ENCODE measurements at regions not wholly inside any gene's neighbourhood (a gene's known extent, or its start where the extent isn't known, plus 50 kb on each side); places are given as distances from the start of the nearest gene placed in this dataset.

DNA sequence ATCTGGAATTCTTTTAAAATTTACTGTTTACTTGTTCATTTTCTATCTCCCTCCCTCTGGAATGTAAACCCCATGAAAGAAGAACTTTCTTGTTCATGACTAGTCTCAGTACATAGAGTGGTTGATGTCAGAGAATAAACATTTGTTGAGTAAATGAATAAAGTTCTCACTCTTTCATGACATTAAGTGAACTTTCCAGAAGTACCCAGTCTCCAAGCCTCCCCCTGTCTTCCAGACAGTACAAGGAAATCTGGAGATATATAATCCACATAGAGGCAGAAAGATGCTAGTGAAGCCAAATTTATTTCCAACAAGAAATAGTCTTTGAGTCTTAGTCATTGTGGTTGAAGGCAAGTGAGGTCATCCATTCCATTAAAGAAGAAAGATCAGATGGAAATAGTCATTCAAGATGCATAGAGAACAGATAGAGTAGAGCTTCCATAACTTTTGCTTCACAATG lies 71.5 kb upstream of the GALNT15 start:
- Histone ChIP-seq H3K27ac (ENCODE audit: low read length) (no peak overlapping the region), H3K27me3 (ENCODE audit: control insufficient read depth, insufficient read depth, low read length) (no peaks in the 10 kb centered on the region), H3K4me1 (ENCODE audit: control insufficient read depth, insufficient read depth, low read length) (no peaks in the 10 kb centered on the region), H3K36me3 (ENCODE audit: control insufficient read depth, insufficient read depth, low read length) (no peaks in the 10 kb centered on the region), H3K4me3 (ENCODE audit: low read length) (no peak overlapping the region), H3K9me3 (ENCODE audit: control insufficient read depth, insufficient read depth, low read length) (no peaks in the 10 kb centered on the region)
- no peak for ATAC-seq
- DNase-seq: no peak
- H3K36me3 Mint-ChIP-seq: no peaks in the 10 kb centered on the region
- intact Hi-C loops (cut with micrococcal nuclease): no loop called here
- H3K9me3 Mint-ChIP-seq: no peaks in the 10 kb centered on the region
- peaks cover 12 to 22% of the 10 kb centered on the region in 2 donors for H3K27me3 Mint-ChIP-seq (ENCODE audit: low read depth in 2 of 2)
- H3K27ac Mint-ChIP-seq: no peak overlapping the region
- TF ChIP-seq, protein P1, sequence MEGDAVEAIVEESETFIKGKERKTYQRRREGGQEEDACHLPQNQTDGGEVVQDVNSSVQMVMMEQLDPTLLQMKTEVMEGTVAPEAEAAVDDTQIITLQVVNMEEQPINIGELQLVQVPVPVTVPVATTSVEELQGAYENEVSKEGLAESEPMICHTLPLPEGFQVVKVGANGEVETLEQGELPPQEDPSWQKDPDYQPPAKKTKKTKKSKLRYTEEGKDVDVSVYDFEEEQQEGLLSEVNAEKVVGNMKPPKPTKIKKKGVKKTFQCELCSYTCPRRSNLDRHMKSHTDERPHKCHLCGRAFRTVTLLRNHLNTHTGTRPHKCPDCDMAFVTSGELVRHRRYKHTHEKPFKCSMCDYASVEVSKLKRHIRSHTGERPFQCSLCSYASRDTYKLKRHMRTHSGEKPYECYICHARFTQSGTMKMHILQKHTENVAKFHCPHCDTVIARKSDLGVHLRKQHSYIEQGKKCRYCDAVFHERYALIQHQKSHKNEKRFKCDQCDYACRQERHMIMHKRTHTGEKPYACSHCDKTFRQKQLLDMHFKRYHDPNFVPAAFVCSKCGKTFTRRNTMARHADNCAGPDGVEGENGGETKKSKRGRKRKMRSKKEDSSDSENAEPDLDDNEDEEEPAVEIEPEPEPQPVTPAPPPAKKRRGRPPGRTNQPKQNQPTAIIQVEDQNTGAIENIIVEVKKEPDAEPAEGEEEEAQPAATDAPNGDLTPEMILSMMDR (IDR thresholded peaks at IDR 0.05): no peak
- H3K4me1 Mint-ChIP-seq: no peaks in the 10 kb centered on the region
- H3K4me3 Mint-ChIP-seq: no peak overlapping the region

DNA sequence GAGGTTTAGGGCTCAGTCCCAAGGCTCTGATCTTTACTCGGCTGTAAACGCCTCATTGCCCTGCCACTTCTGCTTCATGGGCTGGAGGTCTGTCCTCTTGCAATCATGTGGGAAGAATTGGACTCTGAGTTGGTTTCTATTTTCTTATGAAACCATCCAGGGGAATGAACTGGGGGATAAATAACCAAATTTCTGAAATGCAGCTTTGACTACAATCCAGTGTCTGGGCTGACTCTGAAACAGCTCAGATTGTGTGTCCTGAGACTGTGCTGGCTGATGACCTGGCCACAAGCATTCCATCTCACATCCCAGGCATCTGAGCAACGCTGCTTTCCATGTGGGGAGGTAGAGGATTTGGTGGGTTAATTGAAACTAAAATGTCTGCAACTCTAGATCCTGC lies 71.0 kb upstream of the GALNT15 start:
- no peaks in the 10 kb centered on the region for H3K36me3 ChIP-seq (ENCODE audit: control insufficient read depth, insufficient read depth, low read length)
- DNase-seq (no peak), ATAC-seq (no peak)
- H3K4me1 ChIP-seq (ENCODE audit: control insufficient read depth, insufficient read depth, low read length): no peaks in the 10 kb centered on the region
- TF ChIP-seq, protein P1 (IDR thresholded peaks at IDR 0.05): no peak
- no peak overlapping the region for H3K4me3 ChIP-seq (ENCODE audit: low read length)
- H3K9me3 ChIP-seq (ENCODE audit: control insufficient read depth, insufficient read depth, low read length): no peaks in the 10 kb centered on the region
- H3K27ac ChIP-seq (ENCODE audit: low read length): no peak overlapping the region
- H3K4me3 Mint-ChIP-seq: no peak overlapping the region
- H3K27me3 ChIP-seq (ENCODE audit: control insufficient read depth, insufficient read depth, low read length): no peaks in the 10 kb centered on the region
- H3K4me1 Mint-ChIP-seq: no peaks in the 10 kb centered on the region
- no peaks in the 10 kb centered on the region for H3K36me3 Mint-ChIP-seq
- peaks cover 12 to 22% of the 10 kb centered on the region in 2 donors for H3K27me3 Mint-ChIP-seq (ENCODE audit: low read depth in 2 of 2)
- H3K9me3 Mint-ChIP-seq: no peaks in the 10 kb centered on the region
- intact Hi-C loops (cut with micrococcal nuclease): no loop called here
- 93% methylated on average over 3 of the region's 3 CpGs for WGBS (ENCODE audit: insufficient coverage)
- H3K27ac Mint-ChIP-seq: no peak overlapping the region

GRCh38 chr3:16104156-16104555 lies 70.3 kb upstream of the GALNT15 start:
- no peaks in the 10 kb centered on the region for H3K4me1 Mint-ChIP-seq
- Histone ChIP-seq H3K27ac (ENCODE audit: low read length) (no peak overlapping the region), H3K9me3 (ENCODE audit: control insufficient read depth, insufficient read depth, low read length) (no peaks in the 10 kb centered on the region), H3K4me1 (ENCODE audit: control insufficient read depth, insufficient read depth, low read length) (no peaks in the 10 kb centered on the region), H3K27me3 (ENCODE audit: control insufficient read depth, insufficient read depth, low read length) (no peaks in the 10 kb centered on the region), H3K4me3 (ENCODE audit: low read length) (no peak overlapping the region), H3K36me3 (ENCODE audit: control insufficient read depth, insufficient read depth, low read length) (no peaks in the 10 kb centered on the region)
- no peak overlapping the region for H3K27ac Mint-ChIP-seq
- 87% methylated on average over 2 of the region's 2 CpGs for WGBS (ENCODE audit: insufficient coverage)
- ATAC-seq: no peak
- TF ChIP-seq, protein P1 (IDR thresholded peaks at IDR 0.05): no peak
- no peaks in the 10 kb centered on the region for H3K36me3 Mint-ChIP-seq
- intact Hi-C loops (cut with micrococcal nuclease): no loop called here
- H3K9me3 Mint-ChIP-seq: no peaks in the 10 kb centered on the region
- H3K4me3 Mint-ChIP-seq: no peak overlapping the region
- DNase-seq: no peak
- H3K27me3 Mint-ChIP-seq (ENCODE audit: low read depth in 2 of 2): peaks cover 12 to 22% of the 10 kb centered on the region in 2 donors

DNA sequence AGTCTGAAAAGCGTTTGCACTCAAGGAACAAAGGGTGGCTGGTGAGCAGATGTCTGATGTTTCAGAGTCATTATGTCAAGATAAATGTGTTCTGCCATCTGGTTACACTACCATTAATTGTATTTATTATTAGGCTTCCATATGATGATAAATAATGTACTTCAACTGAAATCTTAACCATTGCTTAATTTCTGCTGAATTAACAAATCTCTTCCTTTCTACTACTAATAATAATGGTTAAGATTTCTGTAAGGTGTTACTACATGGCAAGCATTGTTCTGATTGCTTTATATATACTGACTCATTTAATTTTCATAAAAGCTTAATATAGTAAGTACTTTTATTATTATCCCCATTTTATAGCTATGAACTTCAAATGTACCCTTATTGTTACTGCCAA lies 68.4 kb upstream of the GALNT15 start:
- TF ChIP-seq, protein P1 (IDR thresholded peaks at IDR 0.05): no peak
- Histone ChIP-seq H3K9me3 (ENCODE audit: control insufficient read depth, insufficient read depth, low read length) (no peaks in the 10 kb centered on the region), H3K4me3 (ENCODE audit: low read length) (no peak overlapping the region), H3K36me3 (ENCODE audit: control insufficient read depth, insufficient read depth, low read length) (no peaks in the 10 kb centered on the region), H3K4me1 (ENCODE audit: control insufficient read depth, insufficient read depth, low read length) (no peaks in the 10 kb centered on the region), H3K27ac (ENCODE audit: low read length) (no peak overlapping the region), H3K27me3 (ENCODE audit: control insufficient read depth, insufficient read depth, low read length) (no peaks in the 10 kb centered on the region)
- intact Hi-C loops (cut with micrococcal nuclease): no loop called here
- Mint-ChIP-seq H3K4me3 (no peak overlapping the region), H3K36me3 (no peaks in the 10 kb centered on the region), H3K27ac (no peak overlapping the region), H3K27me3 (ENCODE audit: low read depth in 2 of 2) (peaks cover 12 to 22% of the 10 kb centered on the region in 2 donors), H3K9me3 (no peaks in the 10 kb centered on the region), H3K4me1 (no peaks in the 10 kb centered on the region)
- ATAC-seq (no peak), DNase-seq (no peak)
- WGBS (ENCODE audit: insufficient coverage): 75% methylated on average over 1 of the region's 1 CpG
